ENCODE measurements at regions not wholly inside any gene's neighbourhood (a gene's known extent, or its start where the extent isn't known, plus 50 kb on each side); places are given as distances from the start of the nearest gene placed in this dataset.

- no peaks in the 10 kb centered on the region for H3K27me3 ChIP-seq (ENCODE audit: insufficient read depth, low read length, poor library complexity, severe bottlenecking)
- H3K4me1 ChIP-seq (ENCODE audit: insufficient read depth, low read length, poor library complexity, severe bottlenecking): no peaks in the 10 kb centered on the region
- no peak overlapping the region for H3K4me2 ChIP-seq (ENCODE audit: low read depth, low read length, poor library complexity, severe bottlenecking)
- no peak overlapping the region for H3K9ac ChIP-seq (ENCODE audit: low read depth, low read length, poor library complexity, severe bottlenecking)
- no peaks in the 10 kb centered on the region for H3K9me2 ChIP-seq (replicated peaks; ENCODE audit: low read depth, low read length)
- H3K36me3 ChIP-seq (ENCODE audit: insufficient read depth, low read length): no peaks in the 10 kb centered on the region
- no peak for TF ChIP-seq CTCF (conservative IDR thresholded peaks at IDR 0.05; ENCODE audit: low read length)
- no peak for TF ChIP-seq EZH2phosphoT487 (IDR thresholded peaks at IDR 0.05; ENCODE audit: borderline replicate concordance)
- H4K20me1 ChIP-seq (ENCODE audit: insufficient read depth, low read length, poor library complexity, severe bottlenecking): no peaks in the 10 kb centered on the region
- no peak overlapping the region for H3K4me3 ChIP-seq (ENCODE audit: low read length, poor library complexity, severe bottlenecking)
- no peaks in the 10 kb centered on the region for H3F3A ChIP-seq (ENCODE audit: low read depth)
- no peaks in the 10 kb centered on the region for H3K79me2 ChIP-seq (ENCODE audit: insufficient read depth, low read length)
- H2AFZ ChIP-seq (ENCODE audit: low read length): no peak overlapping the region
- no peaks in the 10 kb centered on the region for H3K9me3 ChIP-seq (ENCODE audit: insufficient read depth, low read depth, low read length)
These were observed 51.5 kb upstream of the GRM3 start for GRCh38 chr7:86592185-86592584.

- Histone ChIP-seq H3K36me3 (ENCODE audit: insufficient read depth, low read length) (no peaks in the 10 kb centered on the region), H3K4me2 (ENCODE audit: low read depth, low read length, poor library complexity, severe bottlenecking) (no peak overlapping the region)
These were observed 69.7 kb upstream of the GRM3 start for GRCh38 chr7:86574006-86574405.

GRCh38 chr7:86558680-86559501 lies 84.8 kb upstream of the GRM3 start:
- Histone ChIP-seq H3K9ac (ENCODE audit: low read depth, low read length, poor library complexity, severe bottlenecking) (no peak overlapping the region), H3K4me3 (ENCODE audit: low read length, poor library complexity, severe bottlenecking) (no peak overlapping the region), H3K36me3 (ENCODE audit: insufficient read depth, low read length) (no peaks in the 10 kb centered on the region), H3K4me1 (ENCODE audit: insufficient read depth, low read length, poor library complexity, severe bottlenecking) (no peaks in the 10 kb centered on the region), H3F3A (ENCODE audit: low read depth) (no peaks in the 10 kb centered on the region), H3K79me2 (ENCODE audit: insufficient read depth, low read length) (no peaks in the 10 kb centered on the region), H3K9me3 (ENCODE audit: insufficient read depth, low read depth, low read length) (no peaks in the 10 kb centered on the region), H2AFZ (ENCODE audit: low read length) (no peak overlapping the region), H4K20me1 (ENCODE audit: insufficient read depth, low read length, poor library complexity, severe bottlenecking) (no peaks in the 10 kb centered on the region), H3K27me3 (ENCODE audit: insufficient read depth, low read length, poor library complexity, severe bottlenecking) (no peaks in the 10 kb centered on the region), H3K9me2 (replicated peaks; ENCODE audit: low read depth, low read length) (no peaks in the 10 kb centered on the region), H3K4me2 (ENCODE audit: low read depth, low read length, poor library complexity, severe bottlenecking) (no peak overlapping the region)
- TF ChIP-seq CTCF (conservative IDR thresholded peaks at IDR 0.05; ENCODE audit: low read length) (no peak), EZH2phosphoT487 (IDR thresholded peaks at IDR 0.05; ENCODE audit: borderline replicate concordance) (no peak)

More at GRCh38 chr7:86574006-86574405, 69.7 kb upstream of the GRM3 start:
- no peak for TF ChIP-seq EZH2phosphoT487 (IDR thresholded peaks at IDR 0.05; ENCODE audit: borderline replicate concordance)
- no peak for TF ChIP-seq CTCF (conservative IDR thresholded peaks at IDR 0.05; ENCODE audit: low read length)
- no peak overlapping the region for H3K9ac ChIP-seq (ENCODE audit: low read depth, low read length, poor library complexity, severe bottlenecking)
- H3K9me3 ChIP-seq (ENCODE audit: insufficient read depth, low read depth, low read length): no peaks in the 10 kb centered on the region
- H3K4me3 ChIP-seq (ENCODE audit: low read length, poor library complexity, severe bottlenecking): no peak overlapping the region
- H3F3A ChIP-seq (ENCODE audit: low read depth): no peaks in the 10 kb centered on the region
- no peaks in the 10 kb centered on the region for H4K20me1 ChIP-seq (ENCODE audit: insufficient read depth, low read length, poor library complexity, severe bottlenecking)
- H3K9me2 ChIP-seq (replicated peaks; ENCODE audit: low read depth, low read length): no peaks in the 10 kb centered on the region
- no peak overlapping the region for H2AFZ ChIP-seq (ENCODE audit: low read length)
- no peaks in the 10 kb centered on the region for H3K79me2 ChIP-seq (ENCODE audit: insufficient read depth, low read length)
- no peaks in the 10 kb centered on the region for H3K4me1 ChIP-seq (ENCODE audit: insufficient read depth, low read length, poor library complexity, severe bottlenecking)
- H3K27me3 ChIP-seq (ENCODE audit: insufficient read depth, low read length, poor library complexity, severe bottlenecking): no peaks in the 10 kb centered on the region

Measured in Loucy (cell line).